HCT116 (cell line): ENCODE measurements at regions not wholly inside any gene's neighbourhood (a gene's known extent, or its start where the extent isn't known, plus 50 kb on each side); places are given as distances from the start of the nearest gene placed in this dataset.

Source experiments
- ATAC-seq: fragments of 200-7000 bp; cut with Tn5 transposase; 2 replicates; pipeline ENCODE4 v1.9.1; 2020; ENCODE audit warnings: mild to moderate bottlenecking, moderate library complexity
- BruUV-seq: library from RNA; stranded (reverse); fragments of 400-500 nt; replicated peaks from 2 replicates; lab custom pipeline; 2021; lab: Mats Ljungman, UMichigan
- CTCF ChIA-PET: fragments of 300-600 bp; sonication (Branson Sonifier 250); formaldehyde crosslinking; loops from one replicate; lab custom pipeline; 2021; ENCODE audit warnings: antibody characterized with exemption; lab: Charles Lee
- POLR2A ChIA-PET: fragments of 300-600, 350-600 bp; sonication (Branson Sonifier 250); formaldehyde crosslinking; loops from one replicate; lab custom pipeline; 2021; ENCODE audit warnings: antibody characterized with exemption; lab: Charles Lee
- RAD21 ChIA-PET, 2 experiments: fragments of 300-600 bp; sonication (Branson Sonifier 250); formaldehyde crosslinking; loops; one replicate each; lab custom pipeline; 2023; ENCODE audit warnings: low total read pairs in 2 of 2; ENCODE audit not compliant: uncharacterized antibody in 2 of 2, unreplicated experiment in 2 of 2, low non-redundant PET in 1 of 2; lab: Charles Lee
- DNase-seq: peaks from one replicate; pipeline ENCODE4 v3.0.0-alpha.2; 2010; ENCODE audit warnings: low read depth, low spot score
- H2AFZ ChIP-seq: fragments of 200-600 bp; shearing (Covaris generic), sonication (generic); 2 replicates; pipeline ENCODE4 v1.6.1; 2017; ENCODE audit warnings: low read depth, mixed run types, mixed read lengths, antibody characterized with exemption, low read length; ENCODE audit not compliant: poor library complexity, severe bottlenecking
- H3K27ac ChIP-seq: 2 replicates; pipeline ENCODE4 v1.5.1; 2012; ENCODE audit warnings: low read depth, low read length
- H3K27me3 ChIP-seq: fragments of 200-600 bp; sonication (generic); 2 replicates; pipeline ENCODE4 v1.6.1; 2016; ENCODE audit warnings: mixed run types, low read length, mixed read lengths; ENCODE audit not compliant: insufficient read depth
- H3K36me3 ChIP-seq, 2 experiments: fragments of 200-500 bp in 1 of 2; fragments of 200-600 bp in 1 of 2; sonication (Bioruptor generic) in 1 of 2; sonication (generic) in 1 of 2; 2 replicates each; pipeline versions ENCODE4 v1.5.1 to v1.6.1; 2014 to 2016; ENCODE audit warnings: low read length in 2 of 2, inconsistent platforms in 1 of 2, mixed read lengths in 1 of 2, mixed run types in 1 of 2; ENCODE audit not compliant: insufficient read depth in 2 of 2, control insufficient read depth in 1 of 2
- H3K4me1 ChIP-seq, 2 experiments: fragments of 200-600 bp in 1 of 2; sonication (generic) in 1 of 2; 2 replicates each; pipeline versions ENCODE4 v1.5.1 to v1.6.1; 2012 to 2017; ENCODE audit warnings: low read length in 2 of 2, inconsistent platforms in 1 of 2, mild to moderate bottlenecking in 1 of 2, mixed read lengths in 1 of 2, mixed run types in 1 of 2, moderate library complexity in 1 of 2; ENCODE audit not compliant: insufficient read depth in 2 of 2, control insufficient read depth in 1 of 2
- H3K4me2 ChIP-seq: fragments of 200-600 bp; sonication (generic); 2 replicates; pipeline ENCODE4 v1.6.1; 2017; ENCODE audit warnings: mixed run types, low read length, mixed read lengths
- H3K4me3 ChIP-seq, 2 experiments: fragments of 200-600 bp in 1 of 2; sonication (generic) in 1 of 2; replicated peaks in 1 of 2; 2 replicates each; pipeline ENCODE4 v1.5.1; 2011 to 2016; ENCODE audit warnings: low read length in 2 of 2, control low read depth in 1 of 2, low read depth in 1 of 2, mild to moderate bottlenecking in 1 of 2, mixed read lengths in 1 of 2, mixed run types in 1 of 2
- H3K79me2 ChIP-seq: fragments of 200-600 bp; sonication (generic); 2 replicates; pipeline ENCODE4 v1.6.1; 2017; ENCODE audit warnings: mild to moderate bottlenecking, mixed run types, low read length, moderate library complexity, mixed read lengths; ENCODE audit not compliant: insufficient read depth
- H3K9ac ChIP-seq: fragments of 200-600 bp; sonication (generic); 2 replicates; pipeline ENCODE4 v1.6.1; 2016; ENCODE audit warnings: low read length, mixed read lengths
- H3K9me2 ChIP-seq: fragments of 200-600 bp; sonication (generic), shearing (Covaris generic); 2 replicates; pipeline ENCODE4 v1.6.1; 2017; ENCODE audit warnings: mixed run types, mild to moderate bottlenecking, moderate library complexity; ENCODE audit not compliant: insufficient read depth
- H3K9me3 ChIP-seq, 2 experiments: fragments of 200-500 bp in 1 of 2; fragments of 200-600 bp in 1 of 2; sonication (Bioruptor generic) in 1 of 2; sonication (generic) in 1 of 2; 2 replicates each; pipeline ENCODE4 v1.6.1; 2014 to 2017; ENCODE audit warnings: low read length in 2 of 2, mixed read lengths in 2 of 2, inconsistent platforms in 1 of 2, low read depth in 1 of 2, mild to moderate bottlenecking in 1 of 2, mixed run types in 1 of 2, moderate library complexity in 1 of 2; ENCODE audit not compliant: control insufficient read depth in 1 of 2, insufficient read depth in 1 of 2
- H4K20me1 ChIP-seq: fragments of 200-600 bp; sonication (generic), shearing (Covaris generic); 2 replicates; pipeline ENCODE4 v1.6.1; 2017; ENCODE audit warnings: mixed run types, mild to moderate bottlenecking, moderate library complexity; ENCODE audit not compliant: insufficient read depth
- ATF3 ChIP-seq: IDR thresholded peaks from 2 replicates; pipeline ENCODE4 v1.6.1; 2012
- EZH2phosphoT487 ChIP-seq: fragments of 200-600 bp; IDR thresholded peaks from 2 replicates; pipeline ENCODE4 v1.6.1; 2018; ENCODE audit warnings: antibody characterized with exemption, borderline replicate concordance
- MAX ChIP-seq: IDR thresholded peaks from 2 replicates; pipeline ENCODE4 v1.6.1; 2012
- POLR2A ChIP-seq: IDR thresholded peaks from 2 replicates; pipeline ENCODE4 v1.7.0; 2011; ENCODE audit warnings: borderline replicate concordance; ENCODE audit not compliant: insufficient read depth, insufficient read length; ENCODE audit errors: extremely low read depth
- POLR2AphosphoS5 ChIP-seq: IDR thresholded peaks from 2 replicates; pipeline ENCODE4 v1.6.1; 2011; ENCODE audit warnings: mild to moderate bottlenecking, low read depth, low read length, moderate library complexity
- REST ChIP-seq: IDR thresholded peaks from 2 replicates; pipeline ENCODE4 v1.6.1; 2012; ENCODE audit warnings: low read depth
- SRF ChIP-seq: IDR thresholded peaks from 2 replicates; pipeline ENCODE4 v1.6.1; 2012; ENCODE audit warnings: low read depth
- YY1 ChIP-seq: IDR thresholded peaks from 2 replicates; pipeline ENCODE4 v1.6.1; 2011; ENCODE audit warnings: low read length, low read depth, moderate library complexity, mild to moderate bottlenecking; ENCODE audit not compliant: insufficient replicate concordance; ENCODE audit errors: extremely low read depth
- intact Hi-C: fragments of 100-400 bp; cut with micrococcal nuclease; formaldehyde crosslinking; loops from 2 replicates; pipeline ENCODE4 v1.10.0; 2022

GRCh38 chr7:66429498-66430163, 199.1 kb upstream of the KCTD7 start:
- no peak for DNase-seq
- no peaks in the 10 kb centered on the region for H3K27me3 ChIP-seq
- no peak overlapping the region for H3K4me3 ChIP-seq
- ATAC-seq, result no peak
- ChIA-PET CTCF (no interaction called here), RAD21 (no interaction called here), POLR2A (no interaction called here)
- no peaks in the 10 kb centered on the region for H4K20me1 ChIP-seq
- no peaks in the 10 kb centered on the region for H3K79me2 ChIP-seq
- H3K36me3 ChIP-seq, result no peaks in the 10 kb centered on the region
- H3K9me2 ChIP-seq, result no peaks in the 10 kb centered on the region
- no peak overlapping the region for H3K4me2 ChIP-seq
- H2AFZ ChIP-seq, result no peak overlapping the region
- intact Hi-C loops, result no loop called here
- no peaks in the 10 kb centered on the region for H3K9me3 ChIP-seq
- no peak overlapping the region for H3K9ac ChIP-seq
- BruUV-seq, result no TSS peak
- H3K4me1 ChIP-seq, result peaks cover 0 to 7% of the 10 kb centered on the region in 2 experiments; a peak in 1 of 4 replicates
- no peak overlapping the region for H3K27ac ChIP-seq
- TF ChIP-seq POLR2AphosphoS5 (no peak), SRF (no peak), POLR2A (no peak), MAX (no peak), ATF3 (no peak), YY1 (no peak), EZH2phosphoT487 (no peak), REST (no peak)
